SK-N-SH (cell line): ENCODE measurements at regions not wholly inside any gene's neighbourhood (a gene's known extent, or its start where the extent isn't known, plus 50 kb on each side); places are given as distances from the start of the nearest gene placed in this dataset.

Experiments
- CTCF ChIA-PET: fragments of 300-600, 350-600 bp; formaldehyde crosslinking; extraction: SDS; loops from one replicate; lab custom pipeline; 2021; lab: Yijun Ruan, JAX
- POLR2A ChIA-PET: fragments of 350-600 bp; sonication (Branson Sonifier 250); formaldehyde crosslinking; extraction: SDS; loops from one replicate; lab custom pipeline; 2020; ENCODE audit warnings: antibody characterized with exemption, inconsistent platforms; lab: Yijun Ruan, JAX
- DNase-seq: peaks from one replicate; pipeline ENCODE4 v3.0.0; 2012
- H2AFZ ChIP-seq: fragments of 200-600 bp; sonication (generic); 2 replicates; pipeline ENCODE4 v1.8.1; 2016; ENCODE audit warnings: antibody characterized with exemption, mild to moderate bottlenecking, low read depth
- H3F3A ChIP-seq: fragments of 200-600 bp; sonication (generic); replicated peaks from 2 replicates; pipeline ENCODE3; 2016; ENCODE audit warnings: antibody characterized with exemption, mild to moderate bottlenecking; ENCODE audit not compliant: insufficient read depth
- H3K27ac ChIP-seq, 2 experiments: fragments of 200-500 bp in 1 of 2; fragments of 200-600 bp in 1 of 2; sonication (Bioruptor generic) in 1 of 2; sonication (generic), shearing (Covaris generic) in 1 of 2; 2 replicates each; pipeline versions ENCODE4 v1.5.1 to v1.6.1; 2014 to 2016; ENCODE audit warnings: low read depth in 2 of 2, inconsistent platforms in 1 of 2, low read length in 1 of 2, mild to moderate bottlenecking in 1 of 2, mixed read lengths in 1 of 2
- H3K27me3 ChIP-seq: fragments of 200-600 bp; sonication (generic), shearing (Covaris generic); 2 replicates; pipeline ENCODE4 v1.6.1; 2016; ENCODE audit warnings: mixed run types; ENCODE audit not compliant: insufficient read depth
- H3K36me3 ChIP-seq, 2 experiments: fragments of 200-500 bp in 1 of 2; fragments of 200-600 bp in 1 of 2; sonication (Bioruptor generic) in 1 of 2; sonication (generic) in 1 of 2; replicated peaks in 1 of 2; 2 replicates each; pipeline versions ENCODE3 to v1.5.1; 2014 to 2016; ENCODE audit warnings: low read length in 1 of 2, mild to moderate bottlenecking in 1 of 2; ENCODE audit not compliant: insufficient read depth in 2 of 2, control insufficient read depth in 1 of 2
- H3K4me1 ChIP-seq, 2 experiments: fragments of 200-500 bp in 1 of 2; fragments of 200-600 bp in 1 of 2; sonication (Bioruptor generic) in 1 of 2; sonication (generic), shearing (Covaris generic) in 1 of 2; 2 replicates each; pipeline versions ENCODE4 v1.5.1 to v1.6.1; 2014 to 2016; ENCODE audit warnings: low read depth in 1 of 2, low read length in 1 of 2, mixed run types in 1 of 2; ENCODE audit not compliant: insufficient read depth in 2 of 2, control insufficient read depth in 1 of 2
- H3K4me2 ChIP-seq: fragments of 200-600 bp; sonication (generic), shearing (Covaris generic); 2 replicates; pipeline ENCODE4 v1.6.1; 2017; ENCODE audit warnings: mixed run types
- H3K4me3 ChIP-seq, 2 experiments: fragments of 200-500 bp in 1 of 2; fragments of 200-600 bp in 1 of 2; sonication (Bioruptor generic) in 1 of 2; sonication (generic), shearing (Covaris generic) in 1 of 2; 2 replicates each; pipeline versions ENCODE4 v1.5.1 to v1.8.1; 2014 to 2016; ENCODE audit warnings: low read depth in 2 of 2, inconsistent platforms in 1 of 2, low read length in 1 of 2, mild to moderate bottlenecking in 1 of 2, mixed read lengths in 1 of 2, moderate library complexity in 1 of 2
- H3K79me2 ChIP-seq: fragments of 200-600 bp; sonication (generic); 2 replicates; pipeline ENCODE4 v1.8.1; 2017; ENCODE audit warnings: mild to moderate bottlenecking; ENCODE audit not compliant: insufficient read depth
- H3K9ac ChIP-seq: fragments of 200-600 bp; sonication (generic); 2 replicates; pipeline ENCODE4 v1.6.1; 2017; ENCODE audit warnings: mixed run types
- H3K9me2 ChIP-seq: fragments of 200-600 bp; sonication (generic); 2 replicates; pipeline ENCODE4 v1.6.1; 2017; ENCODE audit warnings: mixed run types
- H3K9me3 ChIP-seq: fragments of 200-600 bp; sonication (generic); 2 replicates; pipeline ENCODE4 v1.6.1; 2017; ENCODE audit warnings: mixed run types, mild to moderate bottlenecking, moderate library complexity
- H4K20me1 ChIP-seq: fragments of 200-600 bp; sonication (generic); 2 replicates; pipeline ENCODE4 v1.6.1; 2017; ENCODE audit warnings: mild to moderate bottlenecking, mixed run types; ENCODE audit not compliant: insufficient read depth
- ELF1 ChIP-seq: IDR thresholded peaks from 2 replicates; pipeline ENCODE4 v1.4.0; 2012
- EZH2phosphoT487 ChIP-seq: fragments of 200-600 bp; sonication (generic); IDR thresholded peaks from 2 replicates; pipeline ENCODE4 v1.6.1; 2017; ENCODE audit warnings: low read depth, mixed run types, mild to moderate bottlenecking, antibody characterized with exemption, moderate library complexity, borderline replicate concordance
- GABPA ChIP-seq: IDR thresholded peaks from 2 replicates; pipeline ENCODE4 v1.4.0; 2012; ENCODE audit warnings: low read depth, mild to moderate bottlenecking
- GATA2 ChIP-seq: sonication (generic); formaldehyde crosslinking; IDR thresholded peaks from 2 replicates; pipeline ENCODE4 v1.5.0; 2020; ENCODE audit warnings: mild to moderate bottlenecking, missing genetic modification reagents
- JUND ChIP-seq: IDR thresholded peaks from 2 replicates; pipeline ENCODE4 v1.4.0; 2012
- MEF2A ChIP-seq: IDR thresholded peaks from 2 replicates; pipeline ENCODE4 v1.4.0; 2012; ENCODE audit warnings: low read depth, borderline replicate concordance
- MXI1 ChIP-seq: IDR thresholded peaks from 2 replicates; pipeline ENCODE4 v1.6.1; 2012; ENCODE audit warnings: mild to moderate bottlenecking, low read depth, low read length, improper control_type of control experiment
- POLR2AphosphoS5 ChIP-seq: IDR thresholded peaks from 2 replicates; pipeline ENCODE4 v1.6.1; 2012; ENCODE audit warnings: low read depth, low read length
- RAD21 ChIP-seq: IDR thresholded peaks from 2 replicates; pipeline ENCODE4 v1.6.1; 2012; ENCODE audit warnings: mild to moderate bottlenecking, low read length
- RCOR1 ChIP-seq: fragments of 150-350 bp; IDR thresholded peaks from 2 replicates; pipeline ENCODE4 v1.6.1; 2017; ENCODE audit warnings: antibody characterized with exemption, low read length
- SMC3 ChIP-seq: IDR thresholded peaks from 2 replicates; pipeline ENCODE4 v1.6.1; 2012; ENCODE audit warnings: low read depth, low read length, improper control_type of control experiment
- TCF12 ChIP-seq: IDR thresholded peaks from 2 replicates; pipeline ENCODE4 v1.4.0; 2012
- WGBS: methylation state at CpG from one replicate; pipeline ENCODE4 v1.1.6; 2017; ENCODE audit warnings: low lambda C conversion rate; 5-methylcytosine and 5-hydroxymethylcytosine counted together
- TF ChIP-seq, protein P1 (sequence below): IDR thresholded peaks from 2 replicates; pipeline ENCODE4 v1.4.0; 2012; ENCODE audit warnings: low read depth
- TF ChIP-seq, protein P2 (sequence below): fragments of 200-600 bp; sonication (generic); IDR thresholded peaks from 2 replicates; pipeline ENCODE4 v1.6.1; 2017; ENCODE audit warnings: antibody characterized with exemption, mild to moderate bottlenecking, moderate library complexity
- TF ChIP-seq, protein P3 (sequence below): IDR thresholded peaks from 2 replicates; pipeline ENCODE4; 2012
- TF ChIP-seq, protein P4 (sequence below): IDR thresholded peaks from 2 replicates; pipeline ENCODE4 v1.6.1; 2012; ENCODE audit warnings: mild to moderate bottlenecking, low read depth, low read length, moderate library complexity

DNA sequence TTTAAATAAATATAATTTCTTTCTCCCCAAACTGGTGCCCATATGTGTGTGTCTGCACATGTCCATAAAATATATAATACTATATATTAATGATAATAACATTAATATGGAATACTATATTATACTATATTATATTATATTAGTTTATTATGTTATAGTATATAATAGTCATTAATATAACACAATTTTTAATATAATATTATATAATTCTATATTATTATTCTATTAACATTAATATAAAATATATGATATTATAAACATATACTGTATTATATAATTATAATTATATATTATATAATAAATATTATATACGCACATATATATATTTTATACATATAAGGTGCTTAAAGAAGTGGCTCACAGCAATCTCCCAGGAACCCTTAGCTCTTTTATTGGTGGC, 513.0 kb upstream of the CDH11 start:
- no peaks in the 10 kb centered on the region for H3K9me3 ChIP-seq
- ChIA-PET CTCF (interaction anchor here (1.1 kb wide), 1 partner anchor 27 kb away, joined by 3 read pairs; no protein-coding TSS in a partner anchor), POLR2A (no interaction called here)
- H3K4me2 ChIP-seq = no peak overlapping the region
- 95% methylated on average over 1 of the region's 1 CpG for WGBS
- TF ChIP-seq MEF2A = no peak
- TF ChIP-seq, protein P1, sequence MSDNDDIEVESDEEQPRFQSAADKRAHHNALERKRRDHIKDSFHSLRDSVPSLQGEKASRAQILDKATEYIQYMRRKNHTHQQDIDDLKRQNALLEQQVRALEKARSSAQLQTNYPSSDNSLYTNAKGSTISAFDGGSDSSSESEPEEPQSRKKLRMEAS = no peak
- TF ChIP-seq, protein P2, sequence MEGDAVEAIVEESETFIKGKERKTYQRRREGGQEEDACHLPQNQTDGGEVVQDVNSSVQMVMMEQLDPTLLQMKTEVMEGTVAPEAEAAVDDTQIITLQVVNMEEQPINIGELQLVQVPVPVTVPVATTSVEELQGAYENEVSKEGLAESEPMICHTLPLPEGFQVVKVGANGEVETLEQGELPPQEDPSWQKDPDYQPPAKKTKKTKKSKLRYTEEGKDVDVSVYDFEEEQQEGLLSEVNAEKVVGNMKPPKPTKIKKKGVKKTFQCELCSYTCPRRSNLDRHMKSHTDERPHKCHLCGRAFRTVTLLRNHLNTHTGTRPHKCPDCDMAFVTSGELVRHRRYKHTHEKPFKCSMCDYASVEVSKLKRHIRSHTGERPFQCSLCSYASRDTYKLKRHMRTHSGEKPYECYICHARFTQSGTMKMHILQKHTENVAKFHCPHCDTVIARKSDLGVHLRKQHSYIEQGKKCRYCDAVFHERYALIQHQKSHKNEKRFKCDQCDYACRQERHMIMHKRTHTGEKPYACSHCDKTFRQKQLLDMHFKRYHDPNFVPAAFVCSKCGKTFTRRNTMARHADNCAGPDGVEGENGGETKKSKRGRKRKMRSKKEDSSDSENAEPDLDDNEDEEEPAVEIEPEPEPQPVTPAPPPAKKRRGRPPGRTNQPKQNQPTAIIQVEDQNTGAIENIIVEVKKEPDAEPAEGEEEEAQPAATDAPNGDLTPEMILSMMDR = no peak
- TF ChIP-seq JUND = no peak
- no peak for TF ChIP-seq GABPA
- TF ChIP-seq TCF12 = no peak
- TF ChIP-seq RAD21 = no peak
- no peak for TF ChIP-seq RCOR1
- H2AFZ ChIP-seq = no peak overlapping the region
- no peaks in the 10 kb centered on the region; the same call in 1 of the 2 replicates for H3K27me3 ChIP-seq
- H3K36me3 ChIP-seq = no peaks in the 10 kb centered on the region
- no peak overlapping the region for H3K9ac ChIP-seq
- H3K27ac ChIP-seq = no peak overlapping the region
- no peaks in the 10 kb centered on the region for H4K20me1 ChIP-seq
- no peak overlapping the region for H3K4me3 ChIP-seq
- no peak for DNase-seq
- H3K9me2 ChIP-seq = no peaks in the 10 kb centered on the region
- peaks cover 0 to 3% of the 10 kb centered on the region in 2 experiments; a peak in 1 of 4 replicates for H3K4me1 ChIP-seq
- no peaks in the 10 kb centered on the region for H3K79me2 ChIP-seq
- H3F3A ChIP-seq = no peaks in the 10 kb centered on the region

DNA sequence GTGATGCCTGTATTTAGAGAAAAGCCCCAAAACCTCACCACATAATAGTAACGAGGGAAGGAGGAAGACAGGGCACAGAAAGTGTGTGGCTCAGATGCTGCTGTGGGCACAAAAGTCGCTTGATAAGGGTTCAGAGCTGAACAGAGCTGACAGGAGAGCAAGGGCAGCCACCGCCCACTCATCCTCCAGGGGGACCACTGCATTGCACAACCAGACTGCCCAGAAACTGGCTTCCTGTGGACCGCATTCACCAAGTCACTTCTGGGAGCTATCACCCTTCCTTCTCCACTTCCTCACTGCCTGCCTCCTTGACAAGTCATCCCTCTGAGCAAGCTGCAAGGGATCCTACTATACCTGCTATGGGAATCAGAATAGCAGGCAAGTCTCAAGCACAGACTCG, 512.4 kb upstream of the CDH11 start:
- Histone ChIP-seq H3F3A (no peaks in the 10 kb centered on the region), H3K9me3 (no peaks in the 10 kb centered on the region), H3K4me2 (no peak overlapping the region), H3K4me3 (no peak overlapping the region), H2AFZ (no peak overlapping the region), H3K27ac (no peak overlapping the region), H3K79me2 (no peaks in the 10 kb centered on the region), H3K4me1 (peaks cover 0 to 3% of the 10 kb centered on the region in 2 experiments; a peak in 1 of 4 replicates), H3K9ac (no peak overlapping the region), H3K36me3 (no peaks in the 10 kb centered on the region), H3K9me2 (no peaks in the 10 kb centered on the region), H4K20me1 (no peaks in the 10 kb centered on the region), H3K27me3 (no peaks in the 10 kb centered on the region; the same call in 1 of the 2 replicates)
- CTCF ChIA-PET = interaction anchor here (1.1 kb wide), 1 partner anchor 27 kb away, joined by 3 read pairs; no protein-coding TSS in a partner anchor
- peak; percentile 8 for DNase-seq
- WGBS = 64% methylated on average over 4 of the region's 5 CpGs
- POLR2A ChIA-PET = no interaction called here
- TF ChIP-seq POLR2AphosphoS5 (no peak), RCOR1 (no peak), RAD21 (0 out of 2 replicates have a peak, but pooled peaks have one; percentile 5), TCF12 (no peak)

DNA sequence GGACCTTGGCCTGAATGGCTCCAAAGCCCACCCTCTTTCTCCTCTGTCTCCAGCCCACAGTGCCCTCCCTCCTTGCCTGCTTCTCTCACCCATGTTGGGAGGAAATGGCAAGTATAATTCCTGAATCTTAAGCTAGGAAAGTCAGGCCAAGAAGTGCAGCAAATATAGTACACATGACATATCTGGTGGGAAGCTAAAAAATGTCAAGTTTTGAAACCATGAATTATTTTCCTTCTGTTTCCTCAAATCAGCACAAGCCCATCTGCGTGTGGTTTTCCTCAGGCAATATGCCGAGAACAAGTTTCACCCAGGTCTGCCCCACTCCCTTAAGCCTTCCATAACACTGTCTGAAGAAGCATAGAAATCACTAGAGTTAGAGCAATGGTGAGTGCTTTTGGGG, 502.8 kb upstream of the CDH11 start:
- no peak overlapping the region for H3K4me3 ChIP-seq
- peaks cover 0 to 2% of the 10 kb centered on the region in 2 experiments; a peak in 2 of 4 replicates for H3K4me1 ChIP-seq
- H3F3A ChIP-seq = no peaks in the 10 kb centered on the region
- WGBS = 67% methylated on average over 2 of the region's 2 CpGs
- DNase-seq = no peak
- POLR2A ChIA-PET = interaction anchor here (0.6 kb wide), 1 partner anchor 321 kb away, joined by 3 read pairs; no protein-coding TSS in a partner anchor
- H3K9me2 ChIP-seq = no peaks in the 10 kb centered on the region
- no peak overlapping the region for H2AFZ ChIP-seq
- CTCF ChIA-PET = interaction anchor here (1.1 kb wide), 1 partner anchor 25 kb away, joined by 3 read pairs; no protein-coding TSS in a partner anchor
- H3K27ac ChIP-seq = no peak overlapping the region
- no peaks in the 10 kb centered on the region for H3K9me3 ChIP-seq
- H3K4me2 ChIP-seq = no peak overlapping the region
- no peaks in the 10 kb centered on the region for H3K79me2 ChIP-seq
- H4K20me1 ChIP-seq = no peaks in the 10 kb centered on the region
- H3K36me3 ChIP-seq = no peaks in the 10 kb centered on the region
- no peak overlapping the region for H3K9ac ChIP-seq
- no peaks in the 10 kb centered on the region; the same call in 1 of the 2 replicates for H3K27me3 ChIP-seq
- TF ChIP-seq MXI1 = no peak
- TF ChIP-seq ELF1 = no peak
- TF ChIP-seq TCF12 = no peak
- TF ChIP-seq, protein P3, sequence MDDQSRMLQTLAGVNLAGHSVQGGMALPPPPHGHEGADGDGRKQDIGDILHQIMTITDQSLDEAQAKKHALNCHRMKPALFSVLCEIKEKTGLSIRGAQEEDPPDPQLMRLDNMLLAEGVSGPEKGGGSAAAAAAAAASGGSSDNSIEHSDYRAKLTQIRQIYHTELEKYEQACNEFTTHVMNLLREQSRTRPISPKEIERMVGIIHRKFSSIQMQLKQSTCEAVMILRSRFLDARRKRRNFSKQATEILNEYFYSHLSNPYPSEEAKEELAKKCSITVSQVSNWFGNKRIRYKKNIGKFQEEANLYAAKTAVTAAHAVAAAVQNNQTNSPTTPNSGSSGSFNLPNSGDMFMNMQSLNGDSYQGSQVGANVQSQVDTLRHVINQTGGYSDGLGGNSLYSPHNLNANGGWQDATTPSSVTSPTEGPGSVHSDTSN = no peak
- no peak for TF ChIP-seq EZH2phosphoT487
- TF ChIP-seq GATA2 (CRISPR knock-in tag) = no peak
- TF ChIP-seq POLR2AphosphoS5 = no peak
- TF ChIP-seq, protein P4, sequence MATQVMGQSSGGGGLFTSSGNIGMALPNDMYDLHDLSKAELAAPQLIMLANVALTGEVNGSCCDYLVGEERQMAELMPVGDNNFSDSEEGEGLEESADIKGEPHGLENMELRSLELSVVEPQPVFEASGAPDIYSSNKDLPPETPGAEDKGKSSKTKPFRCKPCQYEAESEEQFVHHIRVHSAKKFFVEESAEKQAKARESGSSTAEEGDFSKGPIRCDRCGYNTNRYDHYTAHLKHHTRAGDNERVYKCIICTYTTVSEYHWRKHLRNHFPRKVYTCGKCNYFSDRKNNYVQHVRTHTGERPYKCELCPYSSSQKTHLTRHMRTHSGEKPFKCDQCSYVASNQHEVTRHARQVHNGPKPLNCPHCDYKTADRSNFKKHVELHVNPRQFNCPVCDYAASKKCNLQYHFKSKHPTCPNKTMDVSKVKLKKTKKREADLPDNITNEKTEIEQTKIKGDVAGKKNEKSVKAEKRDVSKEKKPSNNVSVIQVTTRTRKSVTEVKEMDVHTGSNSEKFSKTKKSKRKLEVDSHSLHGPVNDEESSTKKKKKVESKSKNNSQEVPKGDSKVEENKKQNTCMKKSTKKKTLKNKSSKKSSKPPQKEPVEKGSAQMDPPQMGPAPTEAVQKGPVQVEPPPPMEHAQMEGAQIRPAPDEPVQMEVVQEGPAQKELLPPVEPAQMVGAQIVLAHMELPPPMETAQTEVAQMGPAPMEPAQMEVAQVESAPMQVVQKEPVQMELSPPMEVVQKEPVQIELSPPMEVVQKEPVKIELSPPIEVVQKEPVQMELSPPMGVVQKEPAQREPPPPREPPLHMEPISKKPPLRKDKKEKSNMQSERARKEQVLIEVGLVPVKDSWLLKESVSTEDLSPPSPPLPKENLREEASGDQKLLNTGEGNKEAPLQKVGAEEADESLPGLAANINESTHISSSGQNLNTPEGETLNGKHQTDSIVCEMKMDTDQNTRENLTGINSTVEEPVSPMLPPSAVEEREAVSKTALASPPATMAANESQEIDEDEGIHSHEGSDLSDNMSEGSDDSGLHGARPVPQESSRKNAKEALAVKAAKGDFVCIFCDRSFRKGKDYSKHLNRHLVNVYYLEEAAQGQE = no peak
- TF ChIP-seq, protein P1 = no peak
- TF ChIP-seq SMC3 = no peak
